Retina (tissue), 1 donor: ENCODE measurements at regions not wholly inside any gene's neighbourhood (a gene's known extent, or its start where the extent isn't known, plus 50 kb on each side); places are given as distances from the start of the nearest gene placed in this dataset.

Experiments
- DNase-seq: peaks from one replicate; pipeline ENCODE4 v3.0.0-alpha.2; 2016

DNA sequence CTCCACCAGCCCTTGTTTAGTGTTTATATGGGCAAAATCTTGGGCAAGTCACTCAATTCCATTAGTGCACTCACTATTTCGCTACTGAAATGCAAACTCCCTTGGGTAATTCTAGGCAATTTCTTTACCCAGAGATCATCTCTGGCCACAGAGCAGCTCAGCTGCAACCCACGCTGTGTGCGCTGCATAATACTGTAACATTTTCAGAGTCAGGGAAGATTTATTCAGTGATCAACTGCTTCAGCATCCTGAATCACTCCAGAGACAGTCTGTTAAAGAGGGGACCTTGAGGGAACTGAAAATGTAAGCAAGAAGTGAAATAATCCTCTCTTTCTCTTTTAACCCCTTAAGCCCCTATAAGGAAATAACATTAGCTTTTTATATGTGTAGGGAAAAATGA, 189.6 kb upstream of the FBXL4 start:
- peak; percentile 39 for DNase-seq

DNA sequence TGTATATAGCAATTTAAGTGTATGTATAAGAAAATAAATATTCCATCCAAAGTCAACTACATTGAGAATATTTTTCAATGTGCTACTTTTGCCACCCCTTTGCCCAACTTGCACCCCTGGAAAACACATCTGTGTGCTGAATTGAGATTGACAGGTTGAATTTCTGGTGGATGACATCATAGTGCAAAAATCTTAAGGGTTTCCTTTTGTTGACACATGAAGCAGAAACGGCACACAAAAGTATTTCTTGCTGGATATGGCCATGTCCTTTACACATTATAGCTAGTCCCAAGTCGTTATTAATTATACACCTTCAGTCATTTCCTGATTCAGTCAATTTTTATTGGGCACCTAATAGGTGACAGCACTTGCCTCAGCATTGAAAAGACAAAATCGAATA, 188.7 kb upstream of the FBXL4 start:
- no peak for DNase-seq

DNA sequence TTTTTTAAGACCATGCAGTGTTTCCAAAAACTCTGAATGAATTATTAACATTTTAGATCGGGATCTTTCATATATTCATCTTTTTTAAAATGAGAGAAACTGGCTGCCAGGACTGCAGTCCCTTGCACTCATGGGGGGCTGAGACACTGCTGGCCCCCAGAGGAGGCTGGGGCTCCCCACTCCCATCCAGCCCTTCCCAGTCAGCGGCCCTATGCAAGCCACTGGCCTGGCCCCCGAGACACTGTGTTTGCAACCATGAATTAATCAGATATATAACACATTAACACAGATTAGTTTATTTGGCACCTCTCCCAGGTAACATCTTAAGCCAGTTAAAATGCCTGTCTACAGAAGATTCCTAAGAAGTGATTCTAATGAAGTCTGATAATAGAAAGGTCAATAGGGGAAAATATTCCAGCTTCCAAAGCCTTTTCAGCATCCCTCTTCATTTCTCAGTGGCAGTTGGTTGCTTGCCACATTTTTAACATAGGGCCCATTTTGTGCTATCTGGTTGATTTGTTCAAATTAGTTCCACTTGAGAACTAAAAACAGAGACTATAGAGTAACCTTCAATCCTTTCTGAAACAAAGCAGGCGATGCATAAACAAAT, 184.4 kb upstream of the FBXL4 start:
- no peak for DNase-seq

DNA sequence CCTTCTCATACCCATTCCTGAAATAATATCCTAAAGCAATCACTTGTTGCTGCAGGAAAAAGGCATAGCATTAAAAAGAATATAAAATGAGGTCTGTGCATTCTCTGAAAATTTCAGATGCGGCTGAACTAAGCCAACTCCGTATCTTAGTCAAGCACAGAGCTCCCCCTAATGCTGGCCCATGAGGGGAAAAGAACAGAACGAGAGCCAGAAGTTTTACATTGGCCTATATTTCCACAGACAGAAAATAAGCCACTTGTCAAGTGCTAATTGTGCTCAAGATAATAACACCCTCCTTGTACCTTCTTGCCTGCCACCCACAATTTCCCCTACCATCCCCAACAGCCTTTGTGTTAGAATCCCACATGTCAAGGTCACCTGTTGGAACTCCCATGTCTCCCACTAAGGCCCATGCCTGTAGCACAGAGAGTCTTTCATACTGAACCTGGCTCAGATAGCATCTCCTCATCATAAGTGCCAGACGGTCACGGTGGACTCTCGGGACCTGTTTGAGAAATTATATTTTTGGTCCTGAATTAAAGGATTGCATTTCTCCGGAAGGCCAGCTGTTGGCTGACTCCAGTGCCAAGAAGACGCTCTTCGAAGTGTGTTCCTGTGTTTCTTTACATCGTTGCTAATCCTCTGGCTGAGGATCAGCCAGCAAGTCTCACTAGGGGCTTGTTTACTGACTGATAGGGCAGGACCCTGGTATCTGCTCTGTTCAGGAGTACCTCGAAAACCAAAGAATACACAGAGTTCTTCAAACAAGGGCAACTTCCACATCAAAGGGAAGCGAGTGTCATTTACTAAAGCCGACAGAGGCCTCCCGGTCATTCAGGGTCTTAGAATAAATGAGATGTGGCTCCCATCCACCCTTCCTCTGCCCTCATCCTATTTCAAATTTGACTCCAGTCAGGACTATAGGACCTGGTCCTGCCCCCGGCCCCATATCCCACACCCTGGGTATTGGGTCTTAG, 183.4 kb upstream of the FBXL4 start:
- DNase-seq = no peak

DNA sequence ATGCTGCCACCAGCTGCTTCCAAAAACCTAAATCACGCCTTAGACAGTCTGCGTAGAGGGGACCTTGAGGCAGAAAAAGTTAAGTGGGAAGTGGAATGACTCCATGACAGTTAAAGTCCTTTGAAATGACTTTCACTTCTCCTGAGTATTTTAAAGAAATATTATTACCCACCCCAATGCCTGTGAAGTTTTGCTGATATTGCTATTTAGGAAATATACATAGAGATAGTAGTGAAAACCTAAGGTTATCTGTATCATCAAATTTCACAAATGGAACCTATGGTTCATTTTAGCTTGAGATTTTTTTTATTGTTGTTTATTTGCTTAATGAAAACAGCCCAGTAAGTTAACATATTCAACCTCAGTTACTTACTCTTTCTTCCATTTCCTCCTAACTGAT, 182.1 kb upstream of the FBXL4 start:
- DNase-seq = no peak

DNA sequence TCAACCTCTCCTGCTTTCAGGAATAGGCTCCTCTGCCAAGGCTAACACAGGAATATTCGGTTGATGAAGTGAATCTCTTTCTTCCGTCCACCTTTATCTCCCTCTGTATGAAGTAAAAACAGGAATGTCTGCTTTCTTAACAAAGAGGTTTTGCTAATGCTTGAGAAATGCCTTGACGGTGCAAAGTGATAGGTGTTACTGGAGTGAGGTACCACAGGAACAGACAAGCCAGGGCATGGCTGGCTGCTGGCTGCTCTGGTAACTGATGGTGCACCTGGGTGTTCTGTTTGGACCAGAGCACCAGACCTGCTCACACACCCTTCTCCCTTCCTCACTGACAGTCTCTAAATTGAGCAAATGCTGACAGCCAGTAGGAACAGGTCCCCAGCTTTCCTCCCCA, 174.0 kb upstream of the FBXL4 start:
- DNase-seq = no peak

DNA sequence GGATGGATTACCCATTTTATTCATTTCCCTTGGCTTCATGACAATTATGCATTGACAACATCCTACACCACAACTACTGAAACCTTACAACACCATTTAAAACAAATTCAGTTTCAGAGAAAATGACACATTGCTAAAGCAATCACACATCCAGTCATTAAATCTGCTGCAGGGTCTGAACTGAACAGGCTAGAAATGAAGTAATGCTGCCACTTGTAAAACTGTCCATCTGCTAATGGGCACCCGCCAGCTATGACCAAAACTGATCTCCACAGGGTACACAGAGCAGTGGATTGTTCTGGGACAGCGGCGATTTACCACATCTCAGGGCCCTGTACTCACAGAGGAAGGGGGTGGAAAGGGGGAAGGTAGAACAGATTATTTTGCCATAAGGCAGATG, 172.9 kb upstream of the FBXL4 start:
- no peak for DNase-seq

DNA sequence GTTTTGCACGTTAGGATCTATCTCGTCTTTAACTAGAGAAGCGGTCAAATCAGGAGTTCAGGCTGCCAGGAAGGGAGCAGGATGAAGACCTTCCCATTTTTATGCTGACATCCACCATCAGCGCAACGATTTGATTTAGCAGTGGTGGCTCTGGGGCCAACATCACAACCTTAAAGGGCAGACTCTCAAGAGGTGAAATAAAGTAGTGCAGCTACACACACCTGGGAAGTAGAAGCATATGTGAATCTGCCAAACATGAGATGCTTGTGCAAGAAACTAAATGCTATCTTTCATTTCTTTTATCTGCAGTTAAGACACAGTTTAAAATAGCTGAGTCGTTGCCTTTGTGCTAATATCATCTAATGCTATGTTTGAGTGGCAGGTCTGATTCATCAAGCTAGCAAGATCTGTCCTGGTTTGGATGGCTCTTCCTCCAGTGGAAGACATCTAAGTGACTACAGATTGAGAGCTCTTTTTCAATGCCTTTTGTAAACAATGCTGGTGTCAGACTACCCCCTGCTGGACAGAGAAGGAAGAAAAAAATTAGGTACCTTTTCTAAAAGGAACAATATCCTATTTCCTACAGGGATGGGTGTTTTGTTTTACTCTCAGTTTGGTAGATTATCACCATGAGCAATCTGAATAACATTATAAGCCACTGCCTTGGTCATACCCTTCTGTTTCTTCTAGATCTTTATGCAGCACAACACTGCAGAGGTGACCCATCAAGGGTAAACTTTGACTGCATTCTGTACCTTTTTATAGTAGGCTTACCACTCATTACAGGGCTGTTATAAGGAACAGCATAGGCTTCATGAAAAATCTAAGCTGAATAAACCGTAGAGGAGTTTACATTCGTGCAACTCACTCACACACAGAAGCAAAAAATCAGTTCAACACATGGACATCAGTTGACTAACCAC, 171.6 kb upstream of the FBXL4 start:
- peak; percentile 56 for DNase-seq

DNA sequence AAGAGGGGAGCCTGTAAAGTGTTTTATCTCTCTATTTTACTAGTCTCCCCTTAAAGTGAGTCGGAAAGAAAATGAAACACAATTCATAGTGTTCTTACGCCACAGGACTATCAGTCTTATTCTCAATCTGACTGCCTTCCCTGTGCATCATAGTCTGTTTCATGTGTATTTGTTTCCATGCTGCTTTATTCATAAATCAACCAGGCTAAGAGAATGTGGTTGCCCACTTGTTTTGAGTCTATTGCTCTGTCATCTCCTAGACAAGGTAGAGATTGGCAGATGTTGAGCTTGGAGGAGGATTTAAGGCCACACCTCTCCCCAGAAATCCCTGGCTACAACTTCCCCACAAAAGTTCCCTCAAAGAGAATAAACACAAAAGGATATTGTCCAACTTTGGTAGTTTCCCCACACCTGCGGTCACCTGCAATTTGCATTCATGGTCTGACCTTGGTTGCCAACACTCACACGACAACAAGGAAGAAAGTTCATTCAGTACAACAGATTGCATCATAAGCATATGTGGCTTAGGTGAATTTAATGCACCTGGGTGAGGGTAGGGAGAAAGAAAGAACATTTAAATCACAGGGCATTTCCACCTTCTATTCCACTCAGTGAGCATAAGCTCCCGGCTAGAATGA, 167.1 kb upstream of the FBXL4 start:
- no peak for DNase-seq

DNA sequence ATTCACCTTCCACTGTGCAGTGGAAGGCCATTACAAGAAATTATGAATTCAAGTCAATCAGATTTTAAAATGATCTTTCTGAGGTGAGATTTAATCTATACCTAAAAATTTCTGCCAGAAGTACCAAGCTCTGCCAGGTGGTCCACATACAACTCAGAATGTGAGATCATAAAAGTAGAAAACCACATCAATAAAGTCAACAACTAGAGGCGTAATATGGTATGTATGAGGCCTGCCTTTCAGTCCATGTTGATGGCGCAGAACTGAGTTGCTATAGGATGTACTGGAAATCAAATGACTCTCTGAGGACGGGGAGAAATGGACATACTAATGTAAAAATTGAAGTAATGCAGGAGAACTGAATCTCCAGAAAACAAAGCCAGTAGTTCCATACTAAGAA, 163.8 kb upstream of the FBXL4 start:
- DNase-seq = no peak

DNA sequence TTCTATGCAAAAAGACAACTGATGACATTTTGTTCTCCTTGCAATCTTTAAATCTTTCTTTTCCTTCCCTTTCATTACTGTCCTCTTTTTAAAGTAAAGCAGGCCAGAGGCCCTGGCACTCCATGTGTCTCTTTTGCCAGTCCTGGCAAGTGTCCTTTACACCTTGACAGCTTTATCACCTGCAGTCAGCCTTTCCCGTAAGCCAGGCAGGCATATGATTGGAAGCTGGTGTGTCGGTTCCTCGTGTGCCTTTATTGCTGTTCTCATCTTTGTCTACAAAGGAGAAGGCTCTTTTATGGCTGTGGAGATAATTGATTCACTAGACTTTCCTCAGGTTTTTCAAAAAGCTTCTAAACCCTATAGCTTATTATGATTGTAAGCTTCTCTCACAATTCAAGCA, 162.3 kb upstream of the FBXL4 start:
- no peak for DNase-seq

DNA sequence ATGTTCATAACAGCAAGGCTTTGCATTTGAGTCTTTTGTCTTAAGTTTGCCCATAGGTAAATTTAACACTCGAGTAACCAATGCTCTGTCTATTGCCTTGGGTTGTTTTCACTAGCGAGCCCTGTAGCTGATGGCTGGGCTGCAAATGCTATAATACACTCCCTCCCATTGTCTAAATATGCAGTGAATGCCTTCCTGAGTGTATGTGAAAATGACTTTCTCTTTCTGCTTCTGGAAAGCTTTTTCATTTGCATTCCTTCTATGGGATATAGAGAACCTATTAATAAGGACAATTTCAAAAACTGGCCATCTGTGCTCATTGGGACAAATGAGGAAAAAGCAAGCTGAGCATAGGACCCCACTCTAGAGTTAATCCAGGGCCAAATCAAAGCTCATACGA, 156.5 kb upstream of the FBXL4 start:
- DNase-seq = no peak

DNA sequence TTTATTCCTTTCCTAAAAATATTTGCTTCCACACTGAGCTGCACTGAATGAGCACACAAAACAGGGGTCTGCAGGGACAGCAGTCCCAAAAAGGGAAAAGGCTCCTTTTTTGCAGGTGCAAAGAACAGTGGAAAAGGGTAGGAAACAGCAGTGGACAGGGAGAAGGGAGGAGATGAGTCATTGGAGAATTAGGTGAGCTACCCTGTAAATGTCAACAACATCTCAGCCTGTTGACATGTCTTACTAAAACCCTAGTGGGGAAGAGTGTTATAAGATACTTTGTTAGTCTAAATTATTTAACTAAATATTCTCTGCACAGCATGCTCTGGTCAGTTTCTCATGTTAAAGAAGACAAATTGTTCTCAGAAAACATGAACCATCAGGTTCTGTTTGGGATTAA, 151.5 kb upstream of the FBXL4 start:
- DNase-seq = no peak

DNA sequence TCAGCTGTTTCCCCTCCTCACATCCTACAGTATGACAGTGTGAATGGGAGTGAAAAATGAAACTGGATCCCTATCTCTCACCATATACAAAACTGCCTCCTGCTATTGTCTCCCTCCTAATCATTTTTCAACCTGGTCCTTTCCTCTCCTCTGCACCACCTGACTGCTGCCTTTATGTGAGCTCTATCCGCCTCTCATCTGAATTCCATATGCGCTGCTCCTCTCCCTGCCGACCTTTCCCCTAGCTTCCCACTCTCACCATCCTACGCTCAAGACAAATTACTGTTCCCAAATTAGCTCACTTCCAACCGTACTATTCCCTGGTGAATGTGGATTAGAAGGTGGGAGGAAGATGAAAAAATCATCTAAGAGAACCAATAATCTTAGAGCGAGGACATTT, 148.4 kb upstream of the FBXL4 start:
- no peak for DNase-seq

DNA sequence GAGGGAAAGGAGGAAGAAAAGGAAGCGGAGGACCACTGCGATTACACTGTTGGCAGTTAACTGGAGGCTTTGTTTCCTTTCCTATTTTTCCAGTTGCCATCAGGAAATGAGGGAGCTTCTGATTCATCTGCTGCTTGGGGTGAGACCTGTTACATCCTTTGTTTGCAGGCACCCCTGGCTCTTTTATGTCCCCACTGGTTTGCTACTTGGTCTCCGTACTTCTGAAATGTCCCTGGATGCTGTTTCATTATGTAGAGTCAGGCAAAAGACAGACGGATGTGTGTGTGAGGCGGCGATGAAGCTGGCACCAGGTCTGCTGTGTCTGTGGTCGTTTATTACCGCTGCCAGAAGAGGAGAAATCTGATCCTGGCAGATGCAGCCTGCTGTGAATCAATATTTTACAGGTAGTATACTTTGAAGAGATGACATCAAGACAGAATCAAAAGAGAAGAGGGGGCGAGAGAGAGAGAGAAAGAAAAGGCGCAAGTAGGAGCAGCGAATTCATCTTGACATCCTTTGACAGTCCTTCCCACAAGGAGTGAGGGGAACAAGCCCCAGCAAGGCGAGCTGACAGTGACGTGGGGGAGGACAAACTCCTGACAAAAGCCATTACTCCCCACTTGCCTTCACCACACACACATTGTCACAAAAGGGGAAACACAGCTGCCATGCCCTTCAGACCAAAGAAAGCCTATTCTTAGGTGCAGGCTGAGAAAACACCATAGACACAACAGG, 145.9 kb upstream of the FBXL4 start:
- DNase-seq = no peak

DNA sequence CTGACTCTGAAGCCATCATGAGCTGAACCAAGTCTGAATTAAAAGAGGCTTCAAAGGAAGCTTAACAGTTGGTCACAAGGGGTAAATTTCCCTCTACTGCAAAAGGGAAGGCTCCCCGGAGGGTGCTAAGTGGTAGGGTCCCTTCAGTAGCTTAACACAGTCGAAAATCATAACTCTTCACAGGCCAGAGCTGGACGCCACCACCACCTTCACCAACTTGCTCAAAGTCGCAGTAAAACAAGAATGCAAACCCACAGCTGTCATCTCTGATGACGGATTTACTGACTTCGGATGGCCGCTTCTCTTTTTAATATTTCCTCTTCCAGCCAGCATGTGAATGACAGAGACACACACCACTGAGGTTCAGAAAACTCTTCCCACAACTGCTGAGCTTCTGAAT, 144.7 kb upstream of the FBXL4 start:
- DNase-seq = no peak

DNA sequence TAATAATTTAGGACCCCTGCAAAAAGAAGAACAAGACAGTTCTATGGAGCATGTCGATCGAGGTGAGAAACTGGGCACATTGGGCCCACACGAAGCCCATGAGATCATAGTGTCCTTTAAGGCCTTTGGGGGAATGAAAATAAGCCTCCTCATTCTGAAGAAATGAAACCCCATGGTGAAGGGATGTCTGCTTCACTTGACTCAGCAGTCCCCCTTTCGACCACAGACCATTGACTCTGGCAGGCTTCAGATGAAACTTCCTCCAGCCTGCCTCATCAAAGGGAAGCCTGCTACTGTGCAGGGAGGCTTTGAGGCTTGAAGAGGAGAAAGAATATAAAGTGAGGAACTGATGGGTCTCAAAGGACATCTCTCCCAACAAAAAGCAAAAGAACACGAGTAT, 144.2 kb upstream of the FBXL4 start:
- DNase-seq = no peak

DNA sequence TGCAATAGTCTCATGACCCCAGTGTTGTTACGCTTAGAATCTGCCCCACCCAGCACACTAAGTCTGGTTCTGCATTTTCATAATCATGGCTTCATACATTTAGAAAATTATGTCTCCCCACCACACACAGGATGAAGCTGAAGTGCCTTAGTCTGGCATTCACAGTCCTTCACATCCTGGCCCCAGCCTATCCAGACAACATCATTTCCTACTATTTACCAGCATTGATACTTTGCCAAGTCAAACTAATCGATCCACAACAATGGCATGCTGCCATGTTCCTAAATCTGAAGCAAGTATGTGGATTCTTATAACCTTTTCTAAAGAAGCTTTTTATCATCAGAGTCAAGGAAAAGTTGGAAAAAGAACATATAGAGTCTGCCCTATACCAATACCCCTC, 132.4 kb upstream of the FBXL4 start:
- DNase-seq = no peak

DNA sequence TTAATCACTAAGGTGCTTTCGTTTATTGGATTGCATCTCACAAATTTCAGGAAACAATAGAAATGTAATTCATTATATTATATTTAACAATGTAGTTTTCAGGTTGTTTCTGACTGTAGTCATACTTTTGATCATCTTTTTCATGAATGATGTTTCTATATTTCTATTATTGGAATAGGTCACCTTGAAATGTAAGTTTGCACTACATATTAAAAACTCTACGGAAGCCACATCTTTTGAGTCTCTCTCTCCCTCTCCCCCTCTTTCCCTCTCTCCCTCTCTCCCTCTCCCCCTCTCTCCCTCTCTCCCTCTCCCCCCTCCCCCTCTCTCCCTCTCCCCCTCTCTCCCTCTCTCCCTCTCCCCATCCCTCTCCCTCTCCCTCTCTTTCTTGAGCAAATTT, 131.3 kb upstream of the FBXL4 start:
- no peak for DNase-seq

DNA sequence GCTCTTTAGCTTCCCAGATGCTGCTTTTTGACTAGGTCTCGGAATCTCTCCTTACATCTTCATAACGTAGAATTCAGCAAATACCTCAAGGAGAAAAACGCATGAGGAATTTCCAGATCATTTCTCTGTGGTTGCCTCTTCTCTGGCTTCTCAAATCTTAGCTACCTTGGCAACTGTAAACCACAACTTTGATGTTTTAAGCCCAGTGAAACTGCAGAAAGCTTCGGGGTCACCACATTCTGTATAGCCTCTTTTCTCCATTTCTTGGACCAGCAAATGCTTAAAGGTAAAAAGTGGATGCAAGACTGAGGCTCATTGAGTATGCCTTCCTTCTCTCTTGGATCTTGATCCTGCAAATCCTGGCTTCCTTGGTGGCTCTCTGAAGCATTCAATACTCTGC, 125.5 kb upstream of the FBXL4 start:
- DNase-seq = no peak

DNA sequence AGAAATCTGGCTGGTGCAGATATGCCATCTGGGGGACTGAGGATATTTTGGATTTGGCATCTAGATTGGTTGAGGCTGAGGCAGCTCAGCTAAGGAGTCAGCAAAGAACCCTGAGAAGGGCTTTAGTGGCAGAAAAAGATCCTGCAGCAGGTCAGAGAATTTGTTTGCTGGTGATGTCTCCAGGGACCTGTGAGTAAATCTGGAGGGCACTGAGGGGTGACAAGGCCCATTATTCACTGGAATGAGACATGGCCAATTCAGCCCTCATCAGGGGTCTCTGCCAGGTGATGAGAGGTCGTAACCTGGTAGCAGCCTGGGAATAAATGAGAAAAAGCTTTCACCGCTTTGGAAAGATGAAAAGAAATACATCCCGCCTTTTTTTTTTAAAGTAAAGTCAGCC, 118.3 kb upstream of the FBXL4 start:
- DNase-seq = no peak

DNA sequence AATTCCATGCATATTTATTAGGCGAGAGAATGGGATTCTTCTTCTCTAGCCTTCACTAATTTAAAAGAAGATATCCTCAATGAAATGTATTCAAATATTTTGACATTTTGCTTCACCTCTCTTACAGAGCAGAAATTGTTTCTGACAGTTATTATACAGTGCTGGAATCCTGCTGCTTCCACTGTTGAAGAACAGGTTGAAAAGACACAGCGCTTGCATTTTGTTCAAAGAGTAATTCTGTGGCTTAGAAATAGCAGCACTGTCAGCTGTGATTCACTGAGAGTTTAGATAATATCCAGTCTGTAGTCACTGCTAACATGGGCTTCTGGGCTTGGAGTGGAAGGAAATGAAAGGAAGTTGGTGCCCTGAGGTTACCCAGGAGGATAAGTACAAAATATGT, 117.1 kb upstream of the FBXL4 start:
- no peak for DNase-seq
